NCI-H187 (cell line): ENCODE measurements at regions not wholly inside any gene's neighbourhood (a gene's known extent, or its start where the extent isn't known, plus 50 kb on each side); places are given as distances from the start of the nearest gene placed in this dataset.
"Not testable (repeated sequence)": the region's sequence is repeated elsewhere in the genome, so short reads cannot be mapped to it uniquely, and the experiment has no call there.

ENCODE experiments used
- DNase-seq, 2 experiments: peaks; one replicate each; lab custom pipeline; 2025; lab: John Stamatoyannopoulos, UW

GRCh38 chr9:32180597-32180996 lies 203.8 kb upstream of the ACO1 start:
- DNase-seq = no peak

DNA sequence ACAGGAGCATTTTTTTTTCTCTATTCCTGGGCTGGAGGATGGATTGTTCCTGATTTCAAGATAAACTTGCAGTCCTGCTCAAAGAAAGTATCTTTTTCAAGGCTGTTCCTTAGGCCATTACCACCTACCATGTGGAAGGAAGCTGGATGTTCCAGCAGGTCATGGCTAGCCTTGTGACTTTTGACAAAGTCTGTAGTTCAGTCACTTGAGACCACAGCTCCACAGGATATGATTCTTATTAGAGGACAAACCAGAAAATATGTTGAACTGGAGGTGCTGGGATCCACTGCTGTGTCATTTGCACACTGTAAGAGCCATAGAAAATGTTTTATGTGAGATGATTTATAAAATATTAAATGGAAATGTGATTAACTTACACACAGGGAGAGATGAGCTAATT lies 184.2 kb upstream of the ACO1 start:
- no peak for DNase-seq

- DNase-seq = no peak
Observed at GRCh38 chr9:32200896-32201295, 183.5 kb upstream of the ACO1 start.

GRCh38 chr9:32209164-32209563 lies 175.3 kb upstream of the ACO1 start:
- DNase-seq = not testable (repeated sequence)

- no peak for DNase-seq
Observed at GRCh38 chr9:32218100-32218767, 166.2 kb upstream of the ACO1 start.

GRCh38 chr9:32220750-32221149 lies 163.7 kb upstream of the ACO1 start:
- no peak for DNase-seq

GRCh38 chr9:32234451-32234850 lies 150.0 kb upstream of the ACO1 start:
- no peak for DNase-seq

GRCh38 chr9:32247168-32247567 lies 137.3 kb upstream of the ACO1 start:
- no peak for DNase-seq

DNA sequence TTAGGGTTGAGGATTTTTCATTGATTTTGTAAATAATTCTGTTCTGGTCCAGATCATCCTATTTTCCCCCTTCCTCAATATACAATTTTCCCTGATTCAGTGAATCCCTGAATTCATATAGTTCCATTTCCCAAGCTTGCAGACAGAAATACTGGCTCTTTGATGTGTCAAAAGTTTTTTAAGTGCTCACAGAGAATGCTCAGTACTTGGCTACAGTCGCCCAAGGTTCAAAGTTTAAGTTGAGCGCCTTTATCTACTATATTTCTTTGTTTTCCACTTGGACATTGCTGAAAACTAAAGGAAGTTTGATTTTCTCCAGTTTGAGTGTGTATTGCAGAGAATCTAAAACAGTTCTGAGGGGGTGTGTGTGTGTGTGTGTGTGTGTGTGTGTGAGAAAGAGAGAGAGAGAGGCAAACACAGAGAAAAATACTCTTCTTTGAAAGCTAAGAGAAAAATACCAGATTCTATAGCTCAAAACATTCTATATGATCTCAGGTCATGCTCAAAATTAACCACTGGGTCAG lies 136.2 kb upstream of the ACO1 start:
- no peak for DNase-seq

DNA sequence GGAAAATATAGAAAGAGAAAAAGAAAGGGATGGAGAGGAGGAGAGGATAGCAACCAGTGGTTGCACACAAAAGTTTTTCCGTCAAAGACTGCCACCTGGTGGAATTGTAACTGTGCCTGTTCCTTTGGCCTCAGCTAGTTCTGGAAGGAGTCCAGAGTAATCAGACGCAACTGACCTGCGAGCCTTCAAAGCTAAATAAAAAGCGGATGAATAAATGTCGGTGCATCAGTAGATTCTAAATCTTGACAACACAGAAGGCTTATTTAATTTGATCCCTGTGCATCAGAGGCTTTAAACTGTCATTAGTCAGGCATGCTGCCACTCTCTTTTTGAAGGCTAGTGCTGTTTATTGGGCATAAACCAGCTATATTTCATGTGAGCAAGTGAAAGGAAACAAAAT lies 132.9 kb upstream of the ACO1 start:
- peak; percentile 1 to 23 for DNase-seq

DNA sequence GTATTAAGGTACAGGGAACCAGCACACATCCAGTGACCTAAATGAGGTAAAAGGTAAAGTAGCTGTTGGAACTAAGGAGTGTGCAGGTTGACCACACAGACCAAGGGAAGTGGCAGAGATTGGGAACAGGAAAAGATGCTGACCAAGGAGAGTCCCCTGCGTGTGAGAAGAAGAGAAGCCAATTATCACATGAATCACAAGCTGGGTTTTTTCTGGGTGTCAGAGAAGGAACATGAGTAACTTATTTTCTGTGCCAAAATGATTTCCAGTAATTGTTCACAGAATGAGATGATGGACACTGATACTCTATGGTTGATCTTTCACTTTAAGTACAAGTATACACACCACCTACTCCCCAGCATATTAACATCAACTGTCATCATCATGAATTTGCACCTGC lies 130.7 kb upstream of the ACO1 start:
- DNase-seq = no peak

DNA sequence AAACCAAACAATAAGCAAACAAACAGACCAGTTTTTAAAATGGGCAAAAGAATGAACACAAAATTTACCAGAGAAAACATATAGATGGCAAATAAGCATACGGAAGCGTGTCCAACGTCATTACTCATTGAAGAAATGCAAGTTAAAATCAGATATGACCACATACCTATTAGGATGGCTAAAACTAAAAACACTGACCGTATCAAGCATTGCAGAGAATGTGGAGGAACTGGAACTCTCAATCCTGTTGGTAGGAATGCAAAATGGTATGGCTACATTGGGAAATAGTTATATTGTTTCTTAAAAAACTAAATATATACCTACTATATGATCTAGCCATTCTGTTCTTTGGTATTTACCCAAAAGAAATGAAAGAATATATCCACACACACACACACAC lies 129.4 kb upstream of the ACO1 start:
- DNase-seq = no peak

- no peak for DNase-seq
Observed at GRCh38 chr9:32258482-32258881, 126.0 kb upstream of the ACO1 start.

GRCh38 chr9:32260151-32260862 lies 124.1 kb upstream of the ACO1 start:
- DNase-seq = no peak

- no peak for DNase-seq
Observed at GRCh38 chr9:32264170-32264864, 120.1 kb upstream of the ACO1 start.

- DNase-seq = no peak
Observed at GRCh38 chr9:32265037-32265436, 119.4 kb upstream of the ACO1 start.

DNA sequence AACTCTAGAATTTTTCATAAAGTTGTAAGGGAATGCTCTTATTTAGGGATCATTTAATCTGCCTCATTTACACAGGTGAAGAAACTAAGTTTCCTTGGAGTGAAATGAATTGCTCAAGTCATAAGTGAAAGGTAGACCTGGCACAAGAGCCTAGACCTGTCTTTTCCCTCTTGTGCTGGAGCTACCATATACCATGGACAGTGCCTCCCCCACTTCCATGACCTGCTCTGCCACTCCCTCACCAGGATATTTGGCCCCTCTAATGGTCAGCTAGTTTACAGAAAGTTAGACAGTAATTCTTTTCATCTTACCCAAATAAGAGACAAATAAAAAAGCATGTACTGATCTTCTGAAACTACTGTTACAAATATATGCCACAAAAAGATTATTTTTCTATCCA lies 105.5 kb upstream of the ACO1 start:
- DNase-seq = no peak

GRCh38 chr9:32289756-32290155 lies 94.7 kb upstream of the ACO1 start:
- no peak for DNase-seq

DNA sequence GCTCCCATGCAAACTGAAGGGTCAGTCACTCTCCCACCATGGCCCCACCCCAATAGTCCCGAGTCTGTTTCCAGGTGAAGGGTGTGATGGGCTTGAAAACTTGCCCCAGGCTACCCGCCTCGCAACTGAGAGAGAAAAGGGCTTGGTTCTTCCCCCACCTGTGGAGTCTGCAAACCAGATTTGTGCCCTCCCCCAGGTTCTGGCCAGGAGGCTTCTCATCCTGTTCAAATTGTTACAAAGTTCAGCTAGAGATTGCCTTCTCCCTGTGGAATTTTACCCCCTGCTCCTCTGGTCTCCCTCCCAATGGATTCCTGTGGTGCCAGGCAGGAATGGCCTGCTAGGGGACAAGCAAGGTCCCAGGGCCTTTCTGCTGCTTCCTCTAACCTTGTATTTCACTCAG lies 93.1 kb upstream of the ACO1 start:
- no peak for DNase-seq

DNA sequence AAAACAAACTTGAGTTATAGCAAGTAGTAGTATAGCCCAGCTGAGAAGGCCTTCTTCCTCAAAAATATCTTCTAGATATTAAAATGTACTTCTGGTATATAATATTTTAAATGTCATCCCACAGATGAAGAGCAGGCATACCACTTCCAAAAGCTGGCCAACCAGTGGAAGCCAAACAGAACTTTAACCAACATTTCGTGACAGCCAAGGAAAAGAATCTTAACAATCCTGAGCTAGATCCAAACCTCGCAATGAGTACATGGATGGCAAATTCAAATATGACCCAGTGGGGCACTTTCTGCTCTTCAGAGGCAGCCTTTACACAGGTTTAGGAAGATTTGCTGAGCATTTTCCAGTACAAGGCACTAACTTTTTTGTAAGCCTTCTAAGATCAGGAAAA lies 91.8 kb upstream of the ACO1 start:
- no peak for DNase-seq

- DNase-seq = no peak
Observed at GRCh38 chr9:32293091-32293490, 91.4 kb upstream of the ACO1 start.

- DNase-seq = no peak
Observed at GRCh38 chr9:32294106-32294505, 90.3 kb upstream of the ACO1 start.

GRCh38 chr9:32300373-32300772 lies 84.1 kb upstream of the ACO1 start:
- DNase-seq = no peak
